ENCODE measurements at regions not wholly inside any gene's neighbourhood (a gene's known extent, or its start where the extent isn't known, plus 50 kb on each side); places are given as distances from the start of the nearest gene placed in this dataset.

- Histone ChIP-seq H3K27me3 (replicated peaks in 1 of 7) (no peaks in the 10 kb centered on the region), H3K4me3 (no peak overlapping the region), H3K4me1 (no peaks in the 10 kb centered on the region), H3K9me3 (peaks cover 0 to 20% (median 2%) of the 10 kb centered on the region in 8 donors), H3K27ac (no peak overlapping the region), H3K36me3 (no peaks in the 10 kb centered on the region)
- TF ChIP-seq CTCF (IDR thresholded peaks at IDR 0.05 in 8 of 11, conservative IDR thresholded peaks at IDR 0.05 in 3 of 11): no peak
- no peak for TF ChIP-seq POLR2A (IDR thresholded peaks at IDR 0.05)
- no peak for TF ChIP-seq POLR2AphosphoS5 (IDR thresholded peaks at IDR 0.05)
- DNase-seq: no peak
- 43 to 67% (median 57%) methylated on average over 1 of the region's 1 CpG for WGBS, 5 donors
- intact Hi-C loops (cut with DNase I; ENCODE audit: low total_unique reads): no loop called here
These were observed 812.9 kb upstream of the AGA start for GRCh38 chr4:178255172-178255571.

- DNase-seq: no peak
- H3K9me3 ChIP-seq: peaks cover 0 to 19% (median 8%) of the 10 kb centered on the region in 8 donors
- TF ChIP-seq POLR2A (IDR thresholded peaks at IDR 0.05) (no peak), POLR2AphosphoS5 (IDR thresholded peaks at IDR 0.05) (no peak), CTCF (IDR thresholded peaks at IDR 0.05 in 8 of 11, conservative IDR thresholded peaks at IDR 0.05 in 3 of 11) (no peak)
- no peaks in the 10 kb centered on the region for H3K36me3 ChIP-seq
- no peaks in the 10 kb centered on the region for H3K4me1 ChIP-seq
- intact Hi-C loops (cut with DNase I; ENCODE audit: low total_unique reads): no loop called here
- H3K27ac ChIP-seq: no peak overlapping the region
- no peaks in the 10 kb centered on the region for H3K27me3 ChIP-seq (replicated peaks in 1 of 7)
- H3K4me3 ChIP-seq: no peak overlapping the region
- WGBS, 5 donors: 85 to 96% (median 94%) methylated on average over 2 of the region's 2 CpGs
These were observed 816.4 kb upstream of the AGA start for GRCh38 chr4:178258603-178259002.

GRCh38 chr4:178259566-178259965, 817.3 kb upstream of the AGA start:
- intact Hi-C loops (cut with DNase I; ENCODE audit: low total_unique reads): no loop called here
- no peak overlapping the region for H3K27ac ChIP-seq
- 59 to 79% (median 63%) methylated on average over 2 of the region's 2 CpGs for WGBS, 5 donors
- TF ChIP-seq POLR2A (IDR thresholded peaks at IDR 0.05) (no peak), POLR2AphosphoS5 (IDR thresholded peaks at IDR 0.05) (no peak), CTCF (IDR thresholded peaks at IDR 0.05 in 8 of 11, conservative IDR thresholded peaks at IDR 0.05 in 3 of 11) (no peak)
- no peaks in the 10 kb centered on the region for H3K4me1 ChIP-seq
- H3K9me3 ChIP-seq: peaks cover 0 to 9% (median 4%) of the 10 kb centered on the region in 8 donors
- H3K36me3 ChIP-seq: no peaks in the 10 kb centered on the region
- H3K27me3 ChIP-seq (replicated peaks in 1 of 7): no peaks in the 10 kb centered on the region
- no peak overlapping the region for H3K4me3 ChIP-seq
- DNase-seq: no peak

- H3K36me3 ChIP-seq: no peaks in the 10 kb centered on the region
- WGBS, 5 donors: 84 to 95% (median 86%) methylated on average over 3 of the region's 3 CpGs
- TF ChIP-seq POLR2AphosphoS5 (IDR thresholded peaks at IDR 0.05) (no peak), POLR2A (IDR thresholded peaks at IDR 0.05) (no peak), CTCF (IDR thresholded peaks at IDR 0.05 in 8 of 11, conservative IDR thresholded peaks at IDR 0.05 in 3 of 11) (no peak)
- no peak overlapping the region for H3K27ac ChIP-seq
- no peaks in the 10 kb centered on the region for H3K27me3 ChIP-seq (replicated peaks in 1 of 7)
- no peak overlapping the region for H3K4me3 ChIP-seq
- intact Hi-C loops (cut with DNase I; ENCODE audit: low total_unique reads): no loop called here
- no peak for DNase-seq
- peaks cover 0 to 12% (median 2%) of the 10 kb centered on the region in 8 donors for H3K9me3 ChIP-seq
- H3K4me1 ChIP-seq: no peaks in the 10 kb centered on the region
These were observed 821.8 kb upstream of the AGA start for GRCh38 chr4:178264001-178264400.
